A549 (cell line): ENCODE measurements at regions not wholly inside any gene's neighbourhood (a gene's known extent, or its start where the extent isn't known, plus 50 kb on each side); places are given as distances from the start of the nearest gene placed in this dataset.

Source experiments
- ATAC-seq, 2 experiments: fragments of 200-7000 bp in 1 of 2; fragments of >200 bp in 1 of 2; cut with Nextera tagmentation in 1 of 2; cut with Tn5 transposase in 1 of 2; 3 replicates each; pipeline versions ENCODE4 v1.8.0 to v1.9.1; 2018 to 2020; ENCODE audit warnings: mild to moderate bottlenecking in 1 of 2, moderate library complexity in 1 of 2
- CTCF ChIA-PET: fragments of 300-600 bp; sonication (Branson Sonifier 250); formaldehyde crosslinking; extraction: SDS; loops from one replicate; lab custom pipeline; 2021; ENCODE audit warnings: antibody characterized with exemption, inconsistent platforms; lab: Yijun Ruan, JAX
- POLR2A ChIA-PET: fragments of 350-600 bp; formaldehyde crosslinking; extraction: SDS; loops from one replicate; lab custom pipeline; 2021; ENCODE audit warnings: antibody characterized with exemption, inconsistent platforms; lab: Yijun Ruan, JAX
- DNase-seq, 2 experiments: peaks; one replicate each; pipeline versions ENCODE4 v3.0.0 to v3.0.0-alpha.2; 2011 to 2016; ENCODE audit warnings: low read depth in 1 of 2, low spot score in 1 of 2
- FAIRE-seq: peaks from 2 replicates; lab custom pipeline; 2011; peaks lifted over from hg19 to GRCh38; lab: Jason Lieb, UNC
- H3K27ac ChIP-seq, 2 experiments: fragments of >200 bp; sonication (Bioruptor Twin); formaldehyde crosslinking; 3 replicates each; pipeline ENCODE4 v1.5.1; 2016 to 2017
- H3K4me1 ChIP-seq: fragments of >200 bp; sonication (Bioruptor Twin); formaldehyde crosslinking; 3 replicates; pipeline ENCODE4 v1.6.1; 2016
- H3K4me2 ChIP-seq: fragments of >200 bp; sonication (Bioruptor Twin); formaldehyde crosslinking; 3 replicates; pipeline ENCODE4 v1.6.1; 2016
- H3K4me3 ChIP-seq: fragments of >200 bp; sonication (Bioruptor Twin); formaldehyde crosslinking; 3 replicates; pipeline ENCODE4 v1.5.1; 2016
- H3K9me3 ChIP-seq: fragments of >200 bp; sonication (Bioruptor Twin); formaldehyde crosslinking; 3 replicates; pipeline ENCODE4 v1.6.1; 2016
- ATOH8 ChIP-seq: fragments of 250-450 bp; sonication (Bioruptor Pico); IDR thresholded peaks from 2 replicates; pipeline ENCODE4 v1.5.0; 2020; ENCODE audit warnings: low read depth, mild to moderate bottlenecking, moderate library complexity
- CEBPB ChIP-seq, 2 experiments: fragments of >200 bp in 1 of 2; sonication (Bioruptor Twin) in 1 of 2; formaldehyde crosslinking in 1 of 2; IDR thresholded peaks; 2 replicates each; pipeline ENCODE4 v1.6.1; 2012 to 2016
- E2F6 ChIP-seq: IDR thresholded peaks from 2 replicates; pipeline ENCODE4 v1.6.1; 2012; ENCODE audit warnings: low read depth, borderline replicate concordance
- EHMT2 ChIP-seq: fragments of 200-600 bp; sonication (generic); IDR thresholded peaks from 2 replicates; pipeline ENCODE4 v1.6.1; 2016; ENCODE audit warnings: antibody characterized with exemption, low read depth, mild to moderate bottlenecking, moderate library complexity
- EP300 ChIP-seq, 2 experiments: fragments of >200 bp; sonication (Bioruptor Twin); formaldehyde crosslinking; IDR thresholded peaks; 2 replicates in 1 of 2; 3 replicates in 1 of 2; pipeline ENCODE4 v1.6.1; 2016 to 2017
- FOSB ChIP-seq: fragments of 250-450 bp; sonication (Bioruptor Pico); IDR thresholded peaks from 2 replicates; pipeline ENCODE4 v1.5.0; 2020; ENCODE audit warnings: mild to moderate bottlenecking, moderate library complexity
- FOSL2 ChIP-seq, 2 experiments: fragments of 450-650 bp in 1 of 2; fragments of >200 bp in 1 of 2; sonication (Bioruptor Twin) in 1 of 2; formaldehyde crosslinking; IDR thresholded peaks; 2 replicates each; pipeline versions ENCODE4 v1.5.0 to v1.6.1; 2016 to 2020; ENCODE audit warnings: mild to moderate bottlenecking in 1 of 2, moderate library complexity in 1 of 2
- HES2 ChIP-seq: fragments of >200 bp; sonication (Bioruptor Twin); formaldehyde crosslinking; IDR thresholded peaks from 2 replicates; pipeline ENCODE4 v1.6.1; 2016
- JUN ChIP-seq, 2 experiments: fragments of >200 bp; sonication (Bioruptor Twin); formaldehyde crosslinking; IDR thresholded peaks; 2 replicates in 1 of 2; 3 replicates in 1 of 2; pipeline ENCODE4 v1.6.1; 2016 to 2017
- JUNB ChIP-seq: fragments of >200 bp; sonication (Bioruptor Twin); formaldehyde crosslinking; IDR thresholded peaks from 2 replicates; pipeline ENCODE4 v1.6.1; 2016
- MAZ ChIP-seq: fragments of 150-350 bp; IDR thresholded peaks from 2 replicates; pipeline ENCODE4 v1.6.1; 2014; ENCODE audit warnings: antibody characterized with exemption, low read depth, low read length, borderline replicate concordance
- MYC ChIP-seq: IDR thresholded peaks from 2 replicates; pipeline ENCODE4 v1.6.1; 2012; ENCODE audit warnings: mild to moderate bottlenecking, inconsistent platforms, low read length, improper control_type of control experiment, borderline replicate concordance
- NFE2L2 ChIP-seq: fragments of 150-350 bp; conservative IDR thresholded peaks from 2 replicates; pipeline ENCODE4 v1.6.1; 2014; ENCODE audit warnings: low read length
- NPAS2 ChIP-seq: fragments of 250-450 bp; sonication (Bioruptor Pico); IDR thresholded peaks from 2 replicates; pipeline ENCODE4 v1.8.0; 2022; ENCODE audit warnings: mild to moderate bottlenecking, moderate library complexity, borderline replicate concordance
- NR3C1 ChIP-seq: fragments of >200 bp; sonication (Bioruptor Twin); formaldehyde crosslinking; IDR thresholded peaks from 3 replicates; pipeline ENCODE4 v1.6.1; 2017
- PBX3 ChIP-seq: IDR thresholded peaks from 2 replicates; pipeline ENCODE4 v1.6.1; 2012
- PHF8 ChIP-seq: fragments of 200-600 bp; sonication (generic); IDR thresholded peaks from 2 replicates; pipeline ENCODE4 v1.6.1; 2016; ENCODE audit warnings: low read depth, mild to moderate bottlenecking, antibody characterized with exemption, moderate library complexity, borderline replicate concordance
- REST ChIP-seq: fragments of 200-600 bp; sonication (generic); IDR thresholded peaks from 2 replicates; pipeline ENCODE4 v1.6.1; 2016; ENCODE audit warnings: antibody characterized with exemption, mild to moderate bottlenecking, moderate library complexity
- SMC3 ChIP-seq: fragments of >200 bp; sonication (Bioruptor Twin); formaldehyde crosslinking; IDR thresholded peaks from 3 replicates; pipeline ENCODE4 v1.6.1; 2018; ENCODE audit warnings: inconsistent platforms
- USF2 ChIP-seq: fragments of 450-650 bp; IDR thresholded peaks from 2 replicates; pipeline ENCODE4 v1.6.1; 2014; ENCODE audit warnings: antibody characterized with exemption
- ZC3H11A ChIP-seq: fragments of 450-650 bp; IDR thresholded peaks from 2 replicates; pipeline ENCODE4 v1.6.1; 2014; ENCODE audit warnings: antibody characterized with exemption, mild to moderate bottlenecking
- ZNF302 ChIP-seq: fragments of 250-450 bp; sonication (Bioruptor Pico); IDR thresholded peaks from 2 replicates; pipeline ENCODE4 v1.9.0; 2021; ENCODE audit warnings: inconsistent platforms, mild to moderate bottlenecking, moderate library complexity
- WGBS: methylation state at CpG from one replicate; pipeline ENCODE4 v1.1.6; 2017; ENCODE audit errors: missing lambda C conversion rate; 5-methylcytosine and 5-hydroxymethylcytosine counted together

GRCh38 chr1:234827181-234827580 lies 217.2 kb upstream of the IRF2BP2 start:
- DNase-seq: no peak
- ChIA-PET CTCF (interaction anchor here (1.4 kb wide), 1 partner anchor 24 kb away, joined by 3 read pairs; no protein-coding TSS in a partner anchor), POLR2A (no interaction called here)
- FAIRE-seq: no peak
- H3K4me1 ChIP-seq: no peaks in the 10 kb centered on the region
- H3K4me3 ChIP-seq: no peak overlapping the region
- ATAC-seq: no peak
- TF ChIP-seq ZNF302 (no peak), JUNB (no peak), MAZ (no peak), CEBPB (IDR thresholded peaks at IDR 0.05) (no peak), JUN (IDR thresholded peaks at IDR 0.05) (no peak), PHF8 (no peak), NPAS2 (CRISPR knock-in tag) (no peak), HES2 (no peak), REST (no peak), FOSL2 (IDR thresholded peaks at IDR 0.05) (no peak), FOSL2 (CRISPR knock-in tag; IDR thresholded peaks at IDR 0.05) (no peak), ZC3H11A (no peak), NR3C1 (no peak), E2F6 (no peak), USF2 (no peak), MYC (no peak), NFE2L2 (no peak), PBX3 (no peak), EP300 (IDR thresholded peaks at IDR 0.05) (no peak), ATOH8 (CRISPR knock-in tag) (no peak)
- no peak overlapping the region for H3K4me2 ChIP-seq
- peak overlapping the region; percentile 10 to 47; a peak in 2 of 6 replicates for H3K27ac ChIP-seq
- H3K9me3 ChIP-seq: no peaks in the 10 kb centered on the region
- WGBS: 100% methylated on average over 1 of the region's 1 CpG

GRCh38 chr1:234826352-234826751 lies 216.4 kb upstream of the IRF2BP2 start:
- DNase-seq (no peak), FAIRE-seq (no peak), ATAC-seq (no peak)
- H3K4me3 ChIP-seq: no peak overlapping the region
- H3K4me2 ChIP-seq: no peak overlapping the region
- TF ChIP-seq JUNB: no peak
- no peak for TF ChIP-seq USF2
- TF ChIP-seq EHMT2: no peak
- TF ChIP-seq SMC3: no peak
- TF ChIP-seq FOSB: no peak
- TF ChIP-seq NFE2L2: no peak
- H3K4me1 ChIP-seq: no peaks in the 10 kb centered on the region
- CTCF ChIA-PET: interaction anchor here (0.6 to 1.4 kb wide), 2 partner anchors 24 to 205 kb away, joined by 3 to 5 read pairs; no protein-coding TSS in a partner anchor
- H3K9me3 ChIP-seq: no peaks in the 10 kb centered on the region
- POLR2A ChIA-PET: no interaction called here
- 92% methylated on average over 7 of the region's 7 CpGs for WGBS
- H3K27ac ChIP-seq: peak overlapping the region in 1 of 2 experiments; percentile 35; a peak in 2 of 6 replicates
